Panc1 (cell line): ENCODE measurements at regions not wholly inside any gene's neighbourhood (a gene's known extent, or its start where the extent isn't known, plus 50 kb on each side); places are given as distances from the start of the nearest gene placed in this dataset.

ENCODE experiments used
- POLR2AphosphoS5 ChIP-seq: IDR thresholded peaks from 2 replicates; pipeline ENCODE4 v1.6.1; 2012; ENCODE audit warnings: mild to moderate bottlenecking, low read depth, low read length, moderate library complexity
- SIN3A ChIP-seq: IDR thresholded peaks from 2 replicates; pipeline ENCODE4 v1.6.1; 2012; ENCODE audit warnings: low read depth, mild to moderate bottlenecking, low read length, moderate library complexity, borderline replicate concordance; ENCODE audit not compliant: insufficient read depth
- TCF7L2 ChIP-seq: IDR thresholded peaks from 2 replicates; pipeline ENCODE4 v1.6.1; 2011; ENCODE audit warnings: mild to moderate bottlenecking, low read depth, low read length, inconsistent platforms
- TF ChIP-seq, protein P1 (sequence below): fragments of 450-650 bp; IDR thresholded peaks from 2 replicates; pipeline ENCODE4 v1.5.1; 2017; ENCODE audit warnings: mild to moderate bottlenecking
- TF ChIP-seq, protein P2 (sequence below), 2 experiments: IDR thresholded peaks; 2 replicates each; pipeline ENCODE4 v1.6.1; 2011 to 2012; ENCODE audit warnings: low read depth in 2 of 2, control low read depth in 1 of 2, low read length in 1 of 2, mild to moderate bottlenecking in 1 of 2, moderate library complexity in 1 of 2; ENCODE audit not compliant: insufficient read depth in 1 of 2

DNA sequence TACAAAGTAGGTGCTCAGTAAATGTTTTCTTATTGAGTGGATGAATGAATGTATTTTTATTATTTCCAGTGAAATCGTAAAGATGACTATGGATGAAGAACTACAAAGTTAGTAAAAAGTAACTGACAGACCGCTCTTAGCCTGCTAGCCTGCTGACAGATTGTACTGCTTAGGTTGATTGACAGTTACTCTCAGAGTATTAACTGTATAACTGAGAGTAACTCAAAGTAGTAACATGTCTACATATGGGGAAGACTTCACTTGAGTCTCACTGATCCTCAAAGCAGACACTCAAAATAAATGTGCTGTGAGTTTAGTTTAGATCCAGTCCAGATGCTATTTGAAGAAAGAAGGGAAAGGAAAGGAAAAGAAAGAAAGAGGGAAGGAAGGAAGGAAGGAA lies 272.3 kb upstream of the AMIGO2 start:
- TF ChIP-seq, protein P1, sequence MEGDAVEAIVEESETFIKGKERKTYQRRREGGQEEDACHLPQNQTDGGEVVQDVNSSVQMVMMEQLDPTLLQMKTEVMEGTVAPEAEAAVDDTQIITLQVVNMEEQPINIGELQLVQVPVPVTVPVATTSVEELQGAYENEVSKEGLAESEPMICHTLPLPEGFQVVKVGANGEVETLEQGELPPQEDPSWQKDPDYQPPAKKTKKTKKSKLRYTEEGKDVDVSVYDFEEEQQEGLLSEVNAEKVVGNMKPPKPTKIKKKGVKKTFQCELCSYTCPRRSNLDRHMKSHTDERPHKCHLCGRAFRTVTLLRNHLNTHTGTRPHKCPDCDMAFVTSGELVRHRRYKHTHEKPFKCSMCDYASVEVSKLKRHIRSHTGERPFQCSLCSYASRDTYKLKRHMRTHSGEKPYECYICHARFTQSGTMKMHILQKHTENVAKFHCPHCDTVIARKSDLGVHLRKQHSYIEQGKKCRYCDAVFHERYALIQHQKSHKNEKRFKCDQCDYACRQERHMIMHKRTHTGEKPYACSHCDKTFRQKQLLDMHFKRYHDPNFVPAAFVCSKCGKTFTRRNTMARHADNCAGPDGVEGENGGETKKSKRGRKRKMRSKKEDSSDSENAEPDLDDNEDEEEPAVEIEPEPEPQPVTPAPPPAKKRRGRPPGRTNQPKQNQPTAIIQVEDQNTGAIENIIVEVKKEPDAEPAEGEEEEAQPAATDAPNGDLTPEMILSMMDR = no peak
- TF ChIP-seq, protein P2, sequence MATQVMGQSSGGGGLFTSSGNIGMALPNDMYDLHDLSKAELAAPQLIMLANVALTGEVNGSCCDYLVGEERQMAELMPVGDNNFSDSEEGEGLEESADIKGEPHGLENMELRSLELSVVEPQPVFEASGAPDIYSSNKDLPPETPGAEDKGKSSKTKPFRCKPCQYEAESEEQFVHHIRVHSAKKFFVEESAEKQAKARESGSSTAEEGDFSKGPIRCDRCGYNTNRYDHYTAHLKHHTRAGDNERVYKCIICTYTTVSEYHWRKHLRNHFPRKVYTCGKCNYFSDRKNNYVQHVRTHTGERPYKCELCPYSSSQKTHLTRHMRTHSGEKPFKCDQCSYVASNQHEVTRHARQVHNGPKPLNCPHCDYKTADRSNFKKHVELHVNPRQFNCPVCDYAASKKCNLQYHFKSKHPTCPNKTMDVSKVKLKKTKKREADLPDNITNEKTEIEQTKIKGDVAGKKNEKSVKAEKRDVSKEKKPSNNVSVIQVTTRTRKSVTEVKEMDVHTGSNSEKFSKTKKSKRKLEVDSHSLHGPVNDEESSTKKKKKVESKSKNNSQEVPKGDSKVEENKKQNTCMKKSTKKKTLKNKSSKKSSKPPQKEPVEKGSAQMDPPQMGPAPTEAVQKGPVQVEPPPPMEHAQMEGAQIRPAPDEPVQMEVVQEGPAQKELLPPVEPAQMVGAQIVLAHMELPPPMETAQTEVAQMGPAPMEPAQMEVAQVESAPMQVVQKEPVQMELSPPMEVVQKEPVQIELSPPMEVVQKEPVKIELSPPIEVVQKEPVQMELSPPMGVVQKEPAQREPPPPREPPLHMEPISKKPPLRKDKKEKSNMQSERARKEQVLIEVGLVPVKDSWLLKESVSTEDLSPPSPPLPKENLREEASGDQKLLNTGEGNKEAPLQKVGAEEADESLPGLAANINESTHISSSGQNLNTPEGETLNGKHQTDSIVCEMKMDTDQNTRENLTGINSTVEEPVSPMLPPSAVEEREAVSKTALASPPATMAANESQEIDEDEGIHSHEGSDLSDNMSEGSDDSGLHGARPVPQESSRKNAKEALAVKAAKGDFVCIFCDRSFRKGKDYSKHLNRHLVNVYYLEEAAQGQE (IDR thresholded peaks at IDR 0.05; ENCODE audit: insufficient read depth in 1 of 2, low read depth in 2 of 2, low read length in 1 of 2) = no peak
- TF ChIP-seq POLR2AphosphoS5 (no peak), TCF7L2 (no peak), SIN3A (no peak)
